ENCODE measurements at regions not wholly inside any gene's neighbourhood (a gene's known extent, or its start where the extent isn't known, plus 50 kb on each side); places are given as distances from the start of the nearest gene placed in this dataset.

- no peak for DNase-seq (ENCODE audit: low read depth)
Observed at GRCh38 chr1:5659606-5660005, 332.6 kb downstream of the NPHP4 start.

GRCh38 chr1:5658340-5659316 is 333.6 kb downstream of the NPHP4 start:
- DNase-seq (ENCODE audit: low read depth): no peak

- no peak for DNase-seq (ENCODE audit: low read depth)
Observed at GRCh38 chr1:5651964-5652821, 340.0 kb downstream of the NPHP4 start.

- DNase-seq (ENCODE audit: low read depth): no peak
Observed at GRCh38 chr1:5651473-5651872, 340.8 kb downstream of the NPHP4 start.

- DNase-seq (ENCODE audit: low read depth): no peak
Observed at GRCh38 chr1:5651027-5651410, 341.2 kb downstream of the NPHP4 start.

- DNase-seq (ENCODE audit: low read depth): no peak
Observed at GRCh38 chr1:5650283-5651026, 341.8 kb downstream of the NPHP4 start.

- DNase-seq (ENCODE audit: low read depth): no peak
Observed at GRCh38 chr1:5649795-5650194, 342.4 kb downstream of the NPHP4 start.

GRCh38 chr1:5649166-5649551 is 343.1 kb downstream of the NPHP4 start:
- no peak for DNase-seq (ENCODE audit: low read depth)

GRCh38 chr1:5648410-5649165 is 343.6 kb downstream of the NPHP4 start:
- DNase-seq (ENCODE audit: low read depth): no peak

- no peak for DNase-seq (ENCODE audit: low read depth)
Observed at GRCh38 chr1:5647234-5647633, 345.0 kb downstream of the NPHP4 start.

- DNase-seq (ENCODE audit: low read depth): no peak
Observed at GRCh38 chr1:5646486-5647149, 345.6 kb downstream of the NPHP4 start.

- no peak for DNase-seq (ENCODE audit: low read depth)
Observed at GRCh38 chr1:5645929-5646328, 346.3 kb downstream of the NPHP4 start.

- no peak for DNase-seq (ENCODE audit: low read depth)
Observed at GRCh38 chr1:5645135-5645399, 347.2 kb downstream of the NPHP4 start.

GRCh38 chr1:5644281-5645134 is 347.7 kb downstream of the NPHP4 start:
- no peak for DNase-seq (ENCODE audit: low read depth)

GRCh38 chr1:5643360-5644107 is 348.7 kb downstream of the NPHP4 start:
- DNase-seq (ENCODE audit: low read depth): no peak

GRCh38 chr1:5640845-5641244 is 351.4 kb downstream of the NPHP4 start:
- no peak for DNase-seq (ENCODE audit: low read depth)

- DNase-seq (ENCODE audit: low read depth): no peak
Observed at GRCh38 chr1:5639106-5639722, 353.0 kb downstream of the NPHP4 start.

- DNase-seq (ENCODE audit: low read depth): no peak
Observed at GRCh38 chr1:5638582-5638981, 353.6 kb downstream of the NPHP4 start.

GRCh38 chr1:5637171-5637570 is 355.1 kb downstream of the NPHP4 start:
- DNase-seq (ENCODE audit: low read depth): no peak
